Keratinocyte (primary cell): ENCODE measurements at regions not wholly inside any gene's neighbourhood (a gene's known extent, or its start where the extent isn't known, plus 50 kb on each side); places are given as distances from the start of the nearest gene placed in this dataset.

ENCODE experiments used
- CTCF ChIP-seq, 3 experiments: IDR thresholded peaks in 1 of 3; conservative IDR thresholded peaks in 1 of 3; optimal IDR thresholded peaks in 1 of 3; 2 replicates in 2 of 3; 3 replicates in 1 of 3; pipeline versions ENCODE3 to v1.5.1; 2011; ENCODE audit warnings: low read length in 3 of 3, mild to moderate bottlenecking in 3 of 3, moderate library complexity in 2 of 3, control low read depth in 1 of 3, inconsistent platforms in 1 of 3; ENCODE audit not compliant: insufficient read depth in 2 of 3; ENCODE audit errors: extremely low read depth in 1 of 3
- EZH2 ChIP-seq: IDR thresholded peaks from one replicate; pipeline ENCODE4 v1.6.1; 2012; ENCODE audit warnings: inconsistent platforms, mild to moderate bottlenecking, low read length, moderate library complexity

GRCh38 chr13:50463719-50464118, 379.8 kb downstream of the DLEU7 start:
- TF ChIP-seq CTCF (optimal IDR thresholded peaks at IDR 0.05 in 1 of 3, IDR thresholded peaks at IDR 0.05 in 1 of 3, conservative IDR thresholded peaks at IDR 0.05 in 1 of 3; ENCODE audit: extremely low read depth in 1 of 3, insufficient read depth in 2 of 3, low read length in 3 of 3): no peak
- TF ChIP-seq EZH2: no peak
